ENCODE measurements at regions not wholly inside any gene's neighbourhood (a gene's known extent, or its start where the extent isn't known, plus 50 kb on each side); places are given as distances from the start of the nearest gene placed in this dataset.

- TF ChIP-seq CTCF (IDR thresholded peaks at IDR 0.05), result no peak
- no peak for TF ChIP-seq POLR2A (IDR thresholded peaks at IDR 0.05)
- Histone ChIP-seq H3K27me3 (no peaks in the 10 kb centered on the region), H3K36me3 (replicated peaks in 1 of 2; ENCODE audit: insufficient read depth in 1 of 2, low read depth in 2 of 2) (no peaks in the 10 kb centered on the region), H3K4me1 (peaks cover 10% of the 10 kb centered on the region), H3K9me3 (no peaks in the 10 kb centered on the region), H3K27ac (no peak overlapping the region), H3K4me3 (no peak overlapping the region)
- ATAC-seq (no peak), DNase-seq (no peak)
- intact Hi-C loops (cut with DNase I), result no loop called here
- 57 to 67% methylated on average over 4 of the region's 4 CpGs for WGBS, 2 donors
Measured at GRCh38 chr11:86176165-86176884, 68.2 kb upstream of the EED start.

GRCh38 chr11:86175626-86176025, 68.9 kb upstream of the EED start:
- Histone ChIP-seq H3K4me3 (no peak overlapping the region), H3K4me1 (peaks cover 10% of the 10 kb centered on the region), H3K27ac (no peak overlapping the region), H3K9me3 (no peaks in the 10 kb centered on the region), H3K27me3 (no peaks in the 10 kb centered on the region), H3K36me3 (replicated peaks in 1 of 2; ENCODE audit: insufficient read depth in 1 of 2, low read depth in 2 of 2) (no peaks in the 10 kb centered on the region)
- 95 to 100% methylated on average over 2 of the region's 2 CpGs for WGBS, 2 donors
- ATAC-seq, result no peak
- DNase-seq, result no peak
- no peak for TF ChIP-seq POLR2A (IDR thresholded peaks at IDR 0.05)
- intact Hi-C loops (cut with DNase I), result no loop called here

GRCh38 chr11:86175191-86175590, 69.4 kb upstream of the EED start:
- 85 to 94% methylated on average over 1 of the region's 1 CpG for WGBS, 2 donors
- ATAC-seq (no peak), DNase-seq (no peak)
- no peak overlapping the region for H3K27ac ChIP-seq
- H3K36me3 ChIP-seq (replicated peaks in 1 of 2; ENCODE audit: insufficient read depth in 1 of 2, low read depth in 2 of 2), result no peaks in the 10 kb centered on the region
- no peak overlapping the region for H3K4me3 ChIP-seq
- TF ChIP-seq POLR2A (IDR thresholded peaks at IDR 0.05) (no peak), CTCF (IDR thresholded peaks at IDR 0.05) (no peak)
- H3K9me3 ChIP-seq, result no peaks in the 10 kb centered on the region
- intact Hi-C loops (cut with DNase I), result no loop called here
- no peaks in the 10 kb centered on the region for H3K27me3 ChIP-seq
- H3K4me1 ChIP-seq, result peaks cover 10% of the 10 kb centered on the region

GRCh38 chr11:86174101-86175046, 70.2 kb upstream of the EED start:
- ATAC-seq (peak; percentile 81), DNase-seq (peak; percentile 30 to 68 (median 56))
- intact Hi-C loops (cut with DNase I), result no loop called here
- TF ChIP-seq POLR2A (IDR thresholded peaks at IDR 0.05), result peak in 1 of 3 donors; percentile 15
- no peak for TF ChIP-seq CTCF (IDR thresholded peaks at IDR 0.05)
- H3K27me3 ChIP-seq, result no peaks in the 10 kb centered on the region
- no peaks in the 10 kb centered on the region for H3K36me3 ChIP-seq (replicated peaks in 1 of 2; ENCODE audit: insufficient read depth in 1 of 2, low read depth in 2 of 2)
- H3K4me3 ChIP-seq, result no peak overlapping the region
- H3K4me1 ChIP-seq, result peaks cover 10% of the 10 kb centered on the region
- no peaks in the 10 kb centered on the region for H3K9me3 ChIP-seq
- 53 to 55% methylated on average over 8 of the region's 8 CpGs for WGBS, 2 donors
- H3K27ac ChIP-seq, result peak overlapping the region in 2 of 4 donors; percentile 23 to 39

- H3K4me3 ChIP-seq, result no peak overlapping the region
- intact Hi-C loops (cut with DNase I), result no loop called here
- TF ChIP-seq POLR2A (IDR thresholded peaks at IDR 0.05) (no peak), CTCF (IDR thresholded peaks at IDR 0.05) (no peak)
- H3K27me3 ChIP-seq, result no peaks in the 10 kb centered on the region
- no peaks in the 10 kb centered on the region for H3K9me3 ChIP-seq
- no peaks in the 10 kb centered on the region for H3K36me3 ChIP-seq (replicated peaks in 1 of 2; ENCODE audit: insufficient read depth in 1 of 2, low read depth in 2 of 2)
- WGBS, 2 donors, result 62 to 94% methylated on average over 1 of the region's 1 CpG
- no peak for ATAC-seq
- peaks cover 10% of the 10 kb centered on the region for H3K4me1 ChIP-seq
- DNase-seq, result no peak
- no peak overlapping the region for H3K27ac ChIP-seq
Measured at GRCh38 chr11:86172894-86173293, 71.7 kb upstream of the EED start.
